GM19468 (cell line): ENCODE measurements at regions not wholly inside any gene's neighbourhood (a gene's known extent, or its start where the extent isn't known, plus 50 kb on each side); places are given as distances from the start of the nearest gene placed in this dataset.

Experiments used
- ATAC-seq: cut with Tn5 transposase; IDR thresholded peaks from one replicate; pipeline ENCODE4 v1.9.1; 2021; ENCODE audit warnings: mild to moderate bottlenecking, moderate library complexity, moderate number of reproducible peaks; ENCODE audit not compliant: unreplicated experiment; ENCODE audit errors: extremely low read depth

- no peak for ATAC-seq
These were observed 101.8 kb upstream of the FERD3L start for GRCh38 chr7:19247017-19247416.

- no peak for ATAC-seq
These were observed 97.0 kb upstream of the FERD3L start for GRCh38 chr7:19242246-19242645.

GRCh38 chr7:19239951-19240350 is 94.7 kb upstream of the FERD3L start:
- no peak for ATAC-seq

GRCh38 chr7:19235680-19236079 is 90.5 kb upstream of the FERD3L start:
- no peak for ATAC-seq

- no peak for ATAC-seq
These were observed 79.7 kb upstream of the FERD3L start for GRCh38 chr7:19224951-19225350.

- no peak for ATAC-seq
These were observed 70.2 kb upstream of the FERD3L start for GRCh38 chr7:19215412-19215811.

GRCh38 chr7:19213746-19214145 is 68.5 kb upstream of the FERD3L start:
- no peak for ATAC-seq

GRCh38 chr7:19210893-19211413 is 65.7 kb upstream of the FERD3L start:
- ATAC-seq = no peak

- ATAC-seq = no peak
These were observed 64.0 kb upstream of the FERD3L start for GRCh38 chr7:19209166-19209696.

- no peak for ATAC-seq
These were observed 61.5 kb upstream of the FERD3L start for GRCh38 chr7:19206721-19207120.

GRCh38 chr7:19203686-19204085 is 58.5 kb upstream of the FERD3L start:
- no peak for ATAC-seq

GRCh38 chr7:19202599-19202998 is 57.4 kb upstream of the FERD3L start:
- ATAC-seq = no peak
